IMR-90 (cell line): ENCODE measurements at regions not wholly inside any gene's neighbourhood (a gene's known extent, or its start where the extent isn't known, plus 50 kb on each side); places are given as distances from the start of the nearest gene placed in this dataset.

Experiments
- ATAC-seq: fragments of 200-7000 bp; cut with Tn5 transposase; 2 replicates; pipeline ENCODE4 v1.9.1; 2020; ENCODE audit warnings: low read depth, mild to moderate bottlenecking, moderate library complexity
- BruUV-seq: library from RNA; stranded (reverse); fragments of 400-500 nt; replicated peaks from 2 replicates; lab custom pipeline; 2021; lab: Mats Ljungman, UMichigan
- CTCF ChIA-PET: fragments of 300-600 bp; formaldehyde crosslinking; extraction: SDS; loops from one replicate; lab custom pipeline; 2021; ENCODE audit warnings: antibody characterized with exemption; lab: Yijun Ruan, JAX
- POLR2A ChIA-PET: fragments of 300-600 bp; sonication (Branson Sonifier 250); formaldehyde crosslinking; loops from one replicate; lab custom pipeline; 2022; ENCODE audit warnings: antibody characterized with exemption; ENCODE audit not compliant: unreplicated experiment; lab: Charles Lee
- DNase-seq: peaks from one replicate; pipeline ENCODE4 v3.0.0; 2013
- H2AFZ ChIP-seq: replicated peaks from 2 replicates; pipeline ENCODE3; 2013; ENCODE audit warnings: low read length, mild to moderate bottlenecking; ENCODE audit not compliant: poor library complexity
- H2AK5ac ChIP-seq: 2 replicates; pipeline ENCODE4 v1.6.1; 2013; ENCODE audit warnings: low read depth, low read length, inconsistent platforms
- H2AK9ac ChIP-seq: replicated peaks from 2 replicates; pipeline ENCODE3; 2013; ENCODE audit warnings: mild to moderate bottlenecking, low read depth, low read length, moderate library complexity; ENCODE audit not compliant: poor library complexity
- H2BK120ac ChIP-seq: 2 replicates; pipeline ENCODE4 v1.6.1; 2013; ENCODE audit warnings: low read depth, low read length, inconsistent platforms
- H2BK15ac ChIP-seq: 3 replicates; pipeline ENCODE4 v1.6.1; 2013; ENCODE audit warnings: low read depth, low read length, inconsistent platforms
- H2BK20ac ChIP-seq: 2 replicates; pipeline ENCODE4 v1.6.1; 2013; ENCODE audit warnings: low read depth, mild to moderate bottlenecking, inconsistent platforms, low read length, moderate library complexity
- H2BK5ac ChIP-seq: 2 replicates; pipeline ENCODE4 v1.6.1; 2013; ENCODE audit warnings: mild to moderate bottlenecking, low read depth, low read length, inconsistent platforms; ENCODE audit not compliant: poor library complexity, severe bottlenecking
- H3K14ac ChIP-seq: replicated peaks from 2 replicates; pipeline ENCODE4 v1.6.1; 2013; ENCODE audit warnings: low read depth, low read length, inconsistent platforms
- H3K18ac ChIP-seq: 2 replicates; pipeline ENCODE4 v1.6.1; 2013; ENCODE audit warnings: low read depth, low read length, control low read depth
- H3K23ac ChIP-seq: 2 replicates; pipeline ENCODE4 v1.6.1; 2013; ENCODE audit warnings: low read depth, low read length, inconsistent platforms
- H3K27ac ChIP-seq: 2 replicates; pipeline ENCODE4 v1.5.1; 2013; ENCODE audit warnings: mild to moderate bottlenecking, control low read depth, low read length; ENCODE audit not compliant: insufficient read depth
- H3K27me3 ChIP-seq: 2 replicates; pipeline ENCODE4 v1.6.1; 2013; ENCODE audit warnings: low read length; ENCODE audit not compliant: control insufficient read depth, insufficient read depth
- H3K36me3 ChIP-seq: 2 replicates; pipeline ENCODE4 v1.6.1; 2013; ENCODE audit warnings: low read length, mixed read lengths; ENCODE audit not compliant: control insufficient read depth, insufficient read depth
- H3K4ac ChIP-seq: 2 replicates; pipeline ENCODE4 v1.6.1; 2013; ENCODE audit warnings: low read depth, low read length, inconsistent platforms
- H3K4me1 ChIP-seq: 2 replicates; pipeline ENCODE4 v1.6.1; 2013; ENCODE audit warnings: low read length, mixed read lengths; ENCODE audit not compliant: control insufficient read depth, insufficient read depth
- H3K4me2 ChIP-seq: 2 replicates; pipeline ENCODE4 v1.6.1; 2013; ENCODE audit warnings: low read depth, mild to moderate bottlenecking, control low read depth, low read length, moderate library complexity
- H3K4me3 ChIP-seq: 2 replicates; pipeline ENCODE4 v1.5.1; 2013; ENCODE audit warnings: low read depth, mild to moderate bottlenecking, control low read depth, low read length, moderate library complexity; ENCODE audit not compliant: insufficient read depth
- H3K56ac ChIP-seq: 2 replicates; pipeline ENCODE4 v1.6.1; 2013; ENCODE audit warnings: low read length, inconsistent platforms; ENCODE audit not compliant: insufficient read depth; ENCODE audit errors: extremely low read depth
- H3K79me1 ChIP-seq, 2 experiments: 2 replicates each; pipeline ENCODE4 v1.6.1; 2013; ENCODE audit warnings: low read length in 2 of 2, inconsistent platforms in 1 of 2, low read depth in 1 of 2
- H3K9ac ChIP-seq: 2 replicates; pipeline ENCODE4 v1.6.1; 2013; ENCODE audit warnings: low read depth, low read length, control low read depth
- H3K9me1 ChIP-seq: 2 replicates; pipeline ENCODE4 v1.6.1; 2013; ENCODE audit warnings: low read length, inconsistent platforms; ENCODE audit not compliant: insufficient read depth
- H3K9me3 ChIP-seq: 2 replicates; pipeline ENCODE4 v1.6.1; 2013; ENCODE audit warnings: low read length; ENCODE audit not compliant: control insufficient read depth, insufficient read depth
- H4K20me1 ChIP-seq: 2 replicates; pipeline ENCODE4 v1.6.1; 2013; ENCODE audit warnings: low read length, inconsistent platforms; ENCODE audit not compliant: insufficient read depth
- H4K5ac ChIP-seq: 2 replicates; pipeline ENCODE4 v1.6.1; 2013; ENCODE audit warnings: mild to moderate bottlenecking, low read depth, low read length, control low read depth
- H4K8ac ChIP-seq, 2 experiments: 2 replicates each; pipeline ENCODE4 v1.6.1; 2013; ENCODE audit warnings: low read depth in 2 of 2, low read length in 2 of 2, control low read depth in 1 of 2, inconsistent platforms in 1 of 2
- H4K91ac ChIP-seq: 2 replicates; pipeline ENCODE4 v1.6.1; 2013; ENCODE audit warnings: low read depth, low read length, inconsistent platforms; ENCODE audit not compliant: insufficient read depth
- BHLHE40 ChIP-seq: fragments of 150-350 bp; IDR thresholded peaks from 2 replicates; pipeline ENCODE4 v1.6.1; 2016; ENCODE audit warnings: mild to moderate bottlenecking, low read depth, low read length
- CEBPB ChIP-seq: IDR thresholded peaks from 2 replicates; pipeline ENCODE4 v1.6.1; 2012; ENCODE audit warnings: low read depth, low read length, improper control_type of control experiment
- CHD1 ChIP-seq: IDR thresholded peaks from 2 replicates; pipeline ENCODE4 v1.6.1; 2012; ENCODE audit warnings: low read depth, low read length, improper control_type of control experiment
- FOS ChIP-seq: fragments of 150-350 bp; IDR thresholded peaks from 2 replicates; pipeline ENCODE4 v1.6.1; 2016; ENCODE audit warnings: low read depth, low read length
- MAFK ChIP-seq: IDR thresholded peaks from 2 replicates; pipeline ENCODE4 v1.6.1; 2012; ENCODE audit warnings: low read depth, low read length, improper control_type of control experiment
- MAZ ChIP-seq: IDR thresholded peaks from 2 replicates; pipeline ENCODE4 v1.6.1; 2012; ENCODE audit warnings: low read depth, mild to moderate bottlenecking, low read length, improper control_type of control experiment, moderate library complexity, borderline replicate concordance
- MXI1 ChIP-seq: IDR thresholded peaks from 2 replicates; pipeline ENCODE4 v1.6.1; 2012; ENCODE audit warnings: low read depth, mild to moderate bottlenecking, low read length, moderate library complexity, borderline replicate concordance
- NFE2L2 ChIP-seq: fragments of 150-350 bp; IDR thresholded peaks from 2 replicates; pipeline ENCODE4 v1.6.1; 2016; ENCODE audit warnings: low read depth, mild to moderate bottlenecking, low read length
- POLR2A ChIP-seq: IDR thresholded peaks from 2 replicates; pipeline ENCODE4 v1.6.1; 2012; ENCODE audit warnings: mild to moderate bottlenecking, low read depth, low read length
- RAD21 ChIP-seq: IDR thresholded peaks from 2 replicates; pipeline ENCODE4 v1.6.1; 2012; ENCODE audit warnings: low read length, improper control_type of control experiment
- RCOR1 ChIP-seq: IDR thresholded peaks from 2 replicates; pipeline ENCODE4 v1.6.1; 2012; ENCODE audit warnings: mild to moderate bottlenecking, low read length, improper control_type of control experiment; ENCODE audit not compliant: insufficient replicate concordance
- RFX5 ChIP-seq: IDR thresholded peaks from 2 replicates; pipeline ENCODE4 v1.8.0; 2012; ENCODE audit warnings: low read depth, mild to moderate bottlenecking, low read length, moderate library complexity
- SMC3 ChIP-seq: fragments of 150-350 bp; IDR thresholded peaks from 2 replicates; pipeline ENCODE4 v1.6.1; 2016; ENCODE audit warnings: low read depth, mild to moderate bottlenecking, antibody characterized with exemption, low read length, moderate library complexity
- WGBS, 2 experiments: methylation state at CpG; one replicate each; pipeline versions ENCODE4 v1.1.5 to v1.1.7; 2013; ENCODE audit warnings: missing lambda C conversion rate in 2 of 2; ENCODE audit not compliant: insufficient read length in 1 of 2; ENCODE audit errors: extremely low coverage in 2 of 2; 5-methylcytosine and 5-hydroxymethylcytosine counted together
- dilution Hi-C: fragments of 300-500 bp; cut with HindIII; formaldehyde crosslinking; loops from one replicate; pipeline ENCODE4 v1.14.3; 2018; ENCODE audit warnings: low sequenced_read_pairs; ENCODE audit not compliant: unreplicated experiment
- in situ Hi-C: fragments of 300-500 bp; cut with MboI; formaldehyde crosslinking; loops from 3 replicates; pipeline ENCODE4 v1.14.3; 2019; ENCODE audit warnings: low sequenced_read_pairs, inconsistent platforms, mixed read lengths
- intact Hi-C: fragments of 100-400 bp; cut with micrococcal nuclease; formaldehyde crosslinking; loops from 2 replicates; pipeline ENCODE4 v1.10.0; 2022
- TF ChIP-seq, protein P1 (sequence below): fragments of 150-350 bp; IDR thresholded peaks from 2 replicates; pipeline ENCODE4 v1.6.1; 2017; ENCODE audit warnings: mild to moderate bottlenecking, antibody characterized with exemption, low read length, low read depth
- TF ChIP-seq, protein P2 (sequence below): conservative IDR thresholded peaks from 2 replicates; pipeline ENCODE4 v1.5.1; 2012; ENCODE audit warnings: mild to moderate bottlenecking, low read depth, low read length, improper control_type of control experiment
- TF ChIP-seq, protein P3 (sequence below): fragments of 150-350 bp; IDR thresholded peaks from 2 replicates; pipeline ENCODE4 v1.6.1; 2016; ENCODE audit warnings: low read depth, mild to moderate bottlenecking, low read length, moderate library complexity, borderline replicate concordance

DNA sequence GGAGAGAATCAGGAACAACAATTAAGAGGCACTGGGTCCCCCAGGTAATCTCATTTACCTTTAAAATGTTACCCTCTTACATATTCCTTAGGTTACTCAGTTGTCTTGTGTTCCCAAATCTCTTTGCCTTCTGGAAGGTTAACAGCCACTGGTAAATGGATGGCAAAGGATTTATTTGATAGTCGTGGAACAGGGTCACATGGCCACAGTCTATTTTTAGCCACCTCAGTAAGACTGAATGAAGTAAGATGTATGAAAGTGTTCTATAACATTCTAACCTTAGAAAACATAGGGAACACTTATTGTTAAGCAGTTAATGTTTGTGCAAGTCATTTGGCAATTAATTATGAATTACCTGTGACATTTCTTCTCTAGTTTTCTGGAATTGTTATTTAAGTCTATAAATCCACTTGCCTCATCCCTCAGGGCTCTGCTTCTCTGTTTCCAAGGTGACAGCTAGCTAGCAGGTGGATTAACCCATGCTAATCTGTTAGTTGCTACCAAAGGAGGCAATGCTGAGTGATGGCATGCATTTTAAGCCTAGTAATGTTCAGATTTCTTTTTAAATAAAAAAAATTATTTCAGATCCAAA, 211.0 kb downstream of the PIK3C3 start:
- H3K56ac ChIP-seq = no peak overlapping the region
- no peak overlapping the region for H3K18ac ChIP-seq
- H4K20me1 ChIP-seq = no peaks in the 10 kb centered on the region
- no peak overlapping the region for H3K9ac ChIP-seq
- H2BK120ac ChIP-seq = no peak overlapping the region
- in situ Hi-C loops = no loop called here
- no peak overlapping the region for H2BK20ac ChIP-seq
- no peak for ATAC-seq
- H3K27me3 ChIP-seq = no peaks in the 10 kb centered on the region
- intact Hi-C loops = no loop called here
- no peak overlapping the region for H2AFZ ChIP-seq
- no peak overlapping the region for H3K27ac ChIP-seq
- ChIA-PET POLR2A (no interaction called here), CTCF (no interaction called here)
- H3K79me1 ChIP-seq = no peaks in the 10 kb centered on the region
- no TSS peak for BruUV-seq
- no peak overlapping the region for H4K8ac ChIP-seq
- TF ChIP-seq MAZ (no peak), FOS (no peak), CEBPB (no peak), RAD21 (no peak), POLR2A (no peak), MXI1 (no peak), RCOR1 (no peak), MAFK (no peak), SMC3 (no peak), BHLHE40 (no peak), CHD1 (no peak), RFX5 (no peak), NFE2L2 (no peak)
- TF ChIP-seq, protein P1, sequence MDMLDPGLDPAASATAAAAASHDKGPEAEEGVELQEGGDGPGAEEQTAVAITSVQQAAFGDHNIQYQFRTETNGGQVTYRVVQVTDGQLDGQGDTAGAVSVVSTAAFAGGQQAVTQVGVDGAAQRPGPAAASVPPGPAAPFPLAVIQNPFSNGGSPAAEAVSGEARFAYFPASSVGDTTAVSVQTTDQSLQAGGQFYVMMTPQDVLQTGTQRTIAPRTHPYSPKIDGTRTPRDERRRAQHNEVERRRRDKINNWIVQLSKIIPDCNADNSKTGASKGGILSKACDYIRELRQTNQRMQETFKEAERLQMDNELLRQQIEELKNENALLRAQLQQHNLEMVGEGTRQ = no peak
- TF ChIP-seq, protein P2, sequence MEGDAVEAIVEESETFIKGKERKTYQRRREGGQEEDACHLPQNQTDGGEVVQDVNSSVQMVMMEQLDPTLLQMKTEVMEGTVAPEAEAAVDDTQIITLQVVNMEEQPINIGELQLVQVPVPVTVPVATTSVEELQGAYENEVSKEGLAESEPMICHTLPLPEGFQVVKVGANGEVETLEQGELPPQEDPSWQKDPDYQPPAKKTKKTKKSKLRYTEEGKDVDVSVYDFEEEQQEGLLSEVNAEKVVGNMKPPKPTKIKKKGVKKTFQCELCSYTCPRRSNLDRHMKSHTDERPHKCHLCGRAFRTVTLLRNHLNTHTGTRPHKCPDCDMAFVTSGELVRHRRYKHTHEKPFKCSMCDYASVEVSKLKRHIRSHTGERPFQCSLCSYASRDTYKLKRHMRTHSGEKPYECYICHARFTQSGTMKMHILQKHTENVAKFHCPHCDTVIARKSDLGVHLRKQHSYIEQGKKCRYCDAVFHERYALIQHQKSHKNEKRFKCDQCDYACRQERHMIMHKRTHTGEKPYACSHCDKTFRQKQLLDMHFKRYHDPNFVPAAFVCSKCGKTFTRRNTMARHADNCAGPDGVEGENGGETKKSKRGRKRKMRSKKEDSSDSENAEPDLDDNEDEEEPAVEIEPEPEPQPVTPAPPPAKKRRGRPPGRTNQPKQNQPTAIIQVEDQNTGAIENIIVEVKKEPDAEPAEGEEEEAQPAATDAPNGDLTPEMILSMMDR = no peak
- TF ChIP-seq, protein P3, sequence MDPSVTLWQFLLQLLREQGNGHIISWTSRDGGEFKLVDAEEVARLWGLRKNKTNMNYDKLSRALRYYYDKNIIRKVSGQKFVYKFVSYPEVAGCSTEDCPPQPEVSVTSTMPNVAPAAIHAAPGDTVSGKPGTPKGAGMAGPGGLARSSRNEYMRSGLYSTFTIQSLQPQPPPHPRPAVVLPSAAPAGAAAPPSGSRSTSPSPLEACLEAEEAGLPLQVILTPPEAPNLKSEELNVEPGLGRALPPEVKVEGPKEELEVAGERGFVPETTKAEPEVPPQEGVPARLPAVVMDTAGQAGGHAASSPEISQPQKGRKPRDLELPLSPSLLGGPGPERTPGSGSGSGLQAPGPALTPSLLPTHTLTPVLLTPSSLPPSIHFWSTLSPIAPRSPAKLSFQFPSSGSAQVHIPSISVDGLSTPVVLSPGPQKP = no peak
- H2AK9ac ChIP-seq = no peak overlapping the region
- no peaks in the 10 kb centered on the region for H3K9me3 ChIP-seq
- H3K36me3 ChIP-seq = no peaks in the 10 kb centered on the region
- no CpG with 5 or more reads among the region's 1 CpG for WGBS, 2 experiments
- H2BK15ac ChIP-seq = no peak overlapping the region
- no peak overlapping the region for H3K14ac ChIP-seq
- no peak overlapping the region for H2BK5ac ChIP-seq
- H4K5ac ChIP-seq = no peak overlapping the region
- no peak overlapping the region for H3K23ac ChIP-seq
- H2AK5ac ChIP-seq = no peak overlapping the region
- DNase-seq = no peak
- H3K4me1 ChIP-seq = no peaks in the 10 kb centered on the region
- H3K4me3 ChIP-seq = no peak overlapping the region
- H3K4me2 ChIP-seq = no peak overlapping the region
- no peak overlapping the region for H4K91ac ChIP-seq
- no peaks in the 10 kb centered on the region for H3K9me1 ChIP-seq
- no peak overlapping the region for H3K4ac ChIP-seq
- dilution Hi-C loops = no loop called here
